Central memory CD4-positive, alpha-beta T cell (primary cell): ENCODE measurements at regions not wholly inside any gene's neighbourhood (a gene's known extent, or its start where the extent isn't known, plus 50 kb on each side); places are given as distances from the start of the nearest gene placed in this dataset.

ENCODE experiments used
- DNase-seq: peaks from one replicate; pipeline ENCODE4 v3.0.0; 2022

GRCh38 chr5:54707841-54708240 lies 190.3 kb downstream of the SNX18 start:
- DNase-seq = no peak

- no peak for DNase-seq
These were observed 188.6 kb downstream of the SNX18 start for GRCh38 chr5:54705994-54706653.

GRCh38 chr5:54704825-54705224 lies 187.3 kb downstream of the SNX18 start:
- no peak for DNase-seq

GRCh38 chr5:54704333-54704732 lies 186.8 kb downstream of the SNX18 start:
- no peak for DNase-seq

- DNase-seq = no peak
These were observed 186.2 kb downstream of the SNX18 start for GRCh38 chr5:54703565-54704255.

- DNase-seq = no peak
These were observed 185.6 kb downstream of the SNX18 start for GRCh38 chr5:54703133-54703532.

- no peak for DNase-seq
These were observed 184.9 kb downstream of the SNX18 start for GRCh38 chr5:54702470-54702869.

- DNase-seq = no peak
These were observed 183.5 kb downstream of the SNX18 start for GRCh38 chr5:54700986-54701578.

- no peak for DNase-seq
These were observed 179.4 kb downstream of the SNX18 start for GRCh38 chr5:54696931-54697330.

- DNase-seq = no peak
These were observed 178.8 kb downstream of the SNX18 start for GRCh38 chr5:54696346-54696745.

- no peak for DNase-seq
These were observed 177.8 kb downstream of the SNX18 start for GRCh38 chr5:54695198-54695966.

- DNase-seq = no peak
These were observed 176.5 kb downstream of the SNX18 start for GRCh38 chr5:54693936-54694657.

GRCh38 chr5:54692631-54693030 lies 175.1 kb downstream of the SNX18 start:
- DNase-seq = no peak

- DNase-seq = no peak
These were observed 174.1 kb downstream of the SNX18 start for GRCh38 chr5:54691656-54692055.

GRCh38 chr5:54689411-54690251 lies 172.1 kb downstream of the SNX18 start:
- no peak for DNase-seq

GRCh38 chr5:54680998-54681397 lies 163.4 kb downstream of the SNX18 start:
- DNase-seq = no peak

GRCh38 chr5:54679686-54680085 lies 162.1 kb downstream of the SNX18 start:
- no peak for DNase-seq

- DNase-seq = no peak
These were observed 161.2 kb downstream of the SNX18 start for GRCh38 chr5:54678737-54679136.

- no peak for DNase-seq
These were observed 159.2 kb downstream of the SNX18 start for GRCh38 chr5:54676481-54677340.

GRCh38 chr5:54673523-54674225 lies 156.1 kb downstream of the SNX18 start:
- DNase-seq = peak; percentile 38
